HEK293 (cell line): ENCODE measurements at regions not wholly inside any gene's neighbourhood (a gene's known extent, or its start where the extent isn't known, plus 50 kb on each side); places are given as distances from the start of the nearest gene placed in this dataset.

Experiments
- CTCF ChIA-PET: fragments of 350-600 bp; formaldehyde crosslinking; extraction: SDS; loops from one replicate; lab custom pipeline; 2021; ENCODE audit warnings: antibody characterized with exemption; lab: Yijun Ruan, JAX
- POLR2A ChIA-PET: fragments of 300-600 bp; formaldehyde crosslinking; extraction: SDS; loops from one replicate; lab custom pipeline; 2020; ENCODE audit warnings: antibody characterized with exemption, inconsistent platforms; lab: Yijun Ruan, JAX
- H3K27ac ChIP-seq: fragments of 200-500 bp; sonication (Bioruptor generic); 2 replicates; pipeline ENCODE4 v1.5.1; 2014; ENCODE audit warnings: low read depth, low read length, control low read depth, inconsistent platforms; ENCODE audit errors: extremely low read depth
- H3K36me3 ChIP-seq, 2 experiments: fragments of 200-500 bp in 1 of 2; sonication (Bioruptor generic) in 1 of 2; 1 replicate in 1 of 2; 2 replicates in 1 of 2; pipeline ENCODE4 v1.5.1; 2014 to 2017; ENCODE audit warnings: inconsistent platforms in 2 of 2, low read length in 2 of 2; ENCODE audit not compliant: control insufficient read depth in 2 of 2, insufficient read depth in 1 of 2
- H3K4me1 ChIP-seq: fragments of 200-500 bp; sonication (Bioruptor generic); 2 replicates; pipeline ENCODE4 v1.5.1; 2014; ENCODE audit warnings: mild to moderate bottlenecking, low read length, inconsistent platforms; ENCODE audit not compliant: control insufficient read depth, insufficient read depth
- H3K4me3 ChIP-seq: 2 replicates; pipeline ENCODE4 v1.5.1; 2011; ENCODE audit warnings: low read depth, mild to moderate bottlenecking, control low read depth, low read length, moderate library complexity
- H3K9me3 ChIP-seq: fragments of 200-500 bp; sonication (Bioruptor generic); 2 replicates; pipeline ENCODE4 v1.5.1; 2014; ENCODE audit warnings: low read depth, low read length, inconsistent platforms; ENCODE audit not compliant: control insufficient read depth, insufficient read depth
- CTCF ChIP-seq: fragments of 450-650 bp; formaldehyde crosslinking; IDR thresholded peaks from 2 replicates; pipeline ENCODE4 v1.5.1; 2016; ENCODE audit warnings: missing biosample characterization, missing genetic modification characterization
- MZF1 ChIP-seq: fragments of 450-650 bp; formaldehyde crosslinking; IDR thresholded peaks from 2 replicates; pipeline ENCODE4 v1.5.1; 2017; ENCODE audit warnings: missing biosample characterization, missing genetic modification characterization, borderline replicate concordance
- OVOL3 ChIP-seq: fragments of 450-650 bp; formaldehyde crosslinking; IDR thresholded peaks from 2 replicates; pipeline ENCODE4 v1.5.1; 2016; ENCODE audit warnings: missing biosample characterization, missing genetic modification characterization
- SCRT2 ChIP-seq: fragments of 450-650 bp; formaldehyde crosslinking; IDR thresholded peaks from 2 replicates; pipeline ENCODE4 v1.5.1; 2016; ENCODE audit warnings: missing biosample characterization, missing genetic modification characterization
- ZFHX2 ChIP-seq: fragments of 450-650 bp; formaldehyde crosslinking; conservative IDR thresholded peaks from 2 replicates; pipeline ENCODE4 v1.5.1; 2016; ENCODE audit warnings: missing biosample characterization, missing genetic modification characterization
- ZIC2 ChIP-seq: fragments of 450-650 bp; formaldehyde crosslinking; IDR thresholded peaks from 2 replicates; pipeline ENCODE4 v1.5.1; 2016; ENCODE audit warnings: missing biosample characterization, missing genetic modification characterization
- ZNF157 ChIP-seq: fragments of 450-650 bp; formaldehyde crosslinking; IDR thresholded peaks from 2 replicates; pipeline ENCODE4 v1.5.1; 2016; ENCODE audit warnings: missing biosample characterization, missing genetic modification characterization
- ZNF202 ChIP-seq: fragments of 450-650 bp; formaldehyde crosslinking; IDR thresholded peaks from 2 replicates; pipeline ENCODE4 v1.5.1; 2016; ENCODE audit warnings: missing biosample characterization, missing genetic modification characterization, borderline replicate concordance
- ZNF211 ChIP-seq: fragments of 450-650 bp; formaldehyde crosslinking; IDR thresholded peaks from 2 replicates; pipeline ENCODE4 v1.5.1; 2016; ENCODE audit warnings: low read depth, missing biosample characterization, missing genetic modification characterization
- ZNF214 ChIP-seq: fragments of 450-650 bp; formaldehyde crosslinking; IDR thresholded peaks from 2 replicates; pipeline ENCODE4 v1.5.1; 2017; ENCODE audit warnings: missing biosample characterization, mild to moderate bottlenecking, missing genetic modification characterization, borderline replicate concordance
- ZNF23 ChIP-seq: fragments of 450-650 bp; formaldehyde crosslinking; IDR thresholded peaks from 2 replicates; pipeline ENCODE4 v1.5.1; 2016; ENCODE audit warnings: missing biosample characterization, missing genetic modification characterization, borderline replicate concordance
- ZNF24 ChIP-seq: fragments of 450-650 bp; formaldehyde crosslinking; IDR thresholded peaks from 2 replicates; pipeline ENCODE4 v1.5.1; 2016; ENCODE audit warnings: missing biosample characterization, missing genetic modification characterization
- ZNF366 ChIP-seq: fragments of 450-650 bp; formaldehyde crosslinking; conservative IDR thresholded peaks from 2 replicates; pipeline ENCODE4 v1.5.1; 2016; ENCODE audit warnings: missing biosample characterization, missing genetic modification characterization
- ZNF404 ChIP-seq: fragments of 450-650 bp; formaldehyde crosslinking; IDR thresholded peaks from 2 replicates; pipeline ENCODE4 v1.5.1; 2017; ENCODE audit warnings: missing biosample characterization, missing genetic modification characterization
- ZNF777 ChIP-seq: fragments of 450-650 bp; formaldehyde crosslinking; IDR thresholded peaks from 2 replicates; pipeline ENCODE4 v1.5.1; 2017; ENCODE audit warnings: missing biosample characterization, missing genetic modification characterization, borderline replicate concordance
- TF ChIP-seq, protein P1 (sequence below): fragments of 450-650 bp; formaldehyde crosslinking; IDR thresholded peaks from 2 replicates; pipeline ENCODE4 v1.5.1; 2016; ENCODE audit warnings: missing biosample characterization, missing genetic modification characterization
- TF ChIP-seq, protein P2 (sequence below): fragments of 450-650 bp; formaldehyde crosslinking; conservative IDR thresholded peaks from 2 replicates; pipeline ENCODE4 v1.5.1; 2016; ENCODE audit warnings: low read depth, missing biosample characterization, missing genetic modification characterization
- TF ChIP-seq, protein P3 (sequence below): fragments of 450-650 bp; formaldehyde crosslinking; IDR thresholded peaks from 2 replicates; pipeline ENCODE4 v1.5.1; 2016; ENCODE audit warnings: missing biosample characterization, missing genetic modification characterization
- TF ChIP-seq, protein P4 (sequence below): fragments of 450-650 bp; formaldehyde crosslinking; optimal IDR thresholded peaks from 2 replicates; pipeline ENCODE3; 2016; ENCODE audit warnings: missing biosample characterization, mild to moderate bottlenecking, missing genetic modification characterization

- TF ChIP-seq, protein P1, sequence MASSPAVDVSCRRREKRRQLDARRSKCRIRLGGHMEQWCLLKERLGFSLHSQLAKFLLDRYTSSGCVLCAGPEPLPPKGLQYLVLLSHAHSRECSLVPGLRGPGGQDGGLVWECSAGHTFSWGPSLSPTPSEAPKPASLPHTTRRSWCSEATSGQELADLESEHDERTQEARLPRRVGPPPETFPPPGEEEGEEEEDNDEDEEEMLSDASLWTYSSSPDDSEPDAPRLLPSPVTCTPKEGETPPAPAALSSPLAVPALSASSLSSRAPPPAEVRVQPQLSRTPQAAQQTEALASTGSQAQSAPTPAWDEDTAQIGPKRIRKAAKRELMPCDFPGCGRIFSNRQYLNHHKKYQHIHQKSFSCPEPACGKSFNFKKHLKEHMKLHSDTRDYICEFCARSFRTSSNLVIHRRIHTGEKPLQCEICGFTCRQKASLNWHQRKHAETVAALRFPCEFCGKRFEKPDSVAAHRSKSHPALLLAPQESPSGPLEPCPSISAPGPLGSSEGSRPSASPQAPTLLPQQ (tag by site-specific recombination), result no peak
These were observed 113.1 kb upstream of the TMCC3 start (continued) for GRCh38 chr12:94763462-94763861.

GRCh38 chr12:94762943-94763342 lies 112.6 kb upstream of the TMCC3 start:
- POLR2A ChIA-PET, result no interaction called here
- TF ChIP-seq ZFHX2 (tag by site-specific recombination), result peak; percentile 60
- TF ChIP-seq, protein P2, sequence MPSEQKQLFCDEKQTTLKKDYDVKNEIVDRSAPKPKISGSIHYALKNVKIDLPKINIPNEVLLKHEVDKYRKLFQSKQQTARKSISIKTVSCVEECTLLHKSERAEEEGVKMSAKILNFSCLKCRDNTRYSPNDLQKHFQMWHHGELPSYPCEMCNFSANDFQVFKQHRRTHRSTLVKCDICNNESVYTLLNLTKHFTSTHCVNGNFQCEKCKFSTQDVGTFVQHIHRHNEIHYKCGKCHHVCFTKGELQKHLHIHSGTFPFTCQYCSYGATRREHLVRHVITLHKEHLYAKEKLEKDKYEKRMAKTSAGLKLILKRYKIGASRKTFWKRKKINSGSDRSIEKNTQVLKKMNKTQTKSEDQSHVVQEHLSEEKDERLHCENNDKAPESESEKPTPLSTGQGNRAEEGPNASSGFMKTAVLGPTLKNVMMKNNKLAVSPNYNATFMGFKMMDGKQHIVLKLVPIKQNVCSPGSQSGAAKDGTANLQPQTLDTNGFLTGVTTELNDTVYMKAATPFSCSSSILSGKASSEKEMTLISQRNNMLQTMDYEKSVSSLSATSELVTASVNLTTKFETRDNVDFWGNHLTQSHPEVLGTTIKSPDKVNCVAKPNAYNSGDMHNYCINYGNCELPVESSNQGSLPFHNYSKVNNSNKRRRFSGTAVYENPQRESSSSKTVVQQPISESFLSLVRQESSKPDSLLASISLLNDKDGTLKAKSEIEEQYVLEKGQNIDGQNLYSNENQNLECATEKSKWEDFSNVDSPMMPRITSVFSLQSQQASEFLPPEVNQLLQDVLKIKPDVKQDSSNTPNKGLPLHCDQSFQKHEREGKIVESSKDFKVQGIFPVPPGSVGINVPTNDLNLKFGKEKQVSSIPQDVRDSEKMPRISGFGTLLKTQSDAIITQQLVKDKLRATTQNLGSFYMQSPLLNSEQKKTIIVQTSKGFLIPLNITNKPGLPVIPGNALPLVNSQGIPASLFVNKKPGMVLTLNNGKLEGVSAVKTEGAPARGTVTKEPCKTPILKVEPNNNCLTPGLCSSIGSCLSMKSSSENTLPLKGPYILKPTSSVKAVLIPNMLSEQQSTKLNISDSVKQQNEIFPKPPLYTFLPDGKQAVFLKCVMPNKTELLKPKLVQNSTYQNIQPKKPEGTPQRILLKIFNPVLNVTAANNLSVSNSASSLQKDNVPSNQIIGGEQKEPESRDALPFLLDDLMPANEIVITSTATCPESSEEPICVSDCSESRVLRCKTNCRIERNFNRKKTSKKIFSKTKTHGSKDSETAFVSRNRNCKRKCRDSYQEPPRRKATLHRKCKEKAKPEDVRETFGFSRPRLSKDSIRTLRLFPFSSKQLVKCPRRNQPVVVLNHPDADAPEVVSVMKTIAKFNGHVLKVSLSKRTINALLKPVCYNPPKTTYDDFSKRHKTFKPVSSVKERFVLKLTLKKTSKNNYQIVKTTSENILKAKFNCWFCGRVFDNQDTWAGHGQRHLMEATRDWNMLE (tag by site-specific recombination), result no peak
- 0 out of 2 replicates have a peak, but pooled peaks have one; percentile 27 for TF ChIP-seq ZIC2 (tag by site-specific recombination)
- TF ChIP-seq, all 188 proteins: peak for 2
- H3K27ac ChIP-seq, result no peak overlapping the region
- H3K4me3 ChIP-seq, result no peak overlapping the region
- H3K4me1 ChIP-seq, result no peaks in the 10 kb centered on the region
- CTCF ChIA-PET, result interaction anchor here (0.6 to 2.4 kb wide), 11 partner anchors 8 to 218 kb away, joined by 3 to 11 read pairs (median 3); no protein-coding TSS in a partner anchor
- no peaks in the 10 kb centered on the region for H3K36me3 ChIP-seq
- H3K9me3 ChIP-seq, result no peaks in the 10 kb centered on the region

DNA sequence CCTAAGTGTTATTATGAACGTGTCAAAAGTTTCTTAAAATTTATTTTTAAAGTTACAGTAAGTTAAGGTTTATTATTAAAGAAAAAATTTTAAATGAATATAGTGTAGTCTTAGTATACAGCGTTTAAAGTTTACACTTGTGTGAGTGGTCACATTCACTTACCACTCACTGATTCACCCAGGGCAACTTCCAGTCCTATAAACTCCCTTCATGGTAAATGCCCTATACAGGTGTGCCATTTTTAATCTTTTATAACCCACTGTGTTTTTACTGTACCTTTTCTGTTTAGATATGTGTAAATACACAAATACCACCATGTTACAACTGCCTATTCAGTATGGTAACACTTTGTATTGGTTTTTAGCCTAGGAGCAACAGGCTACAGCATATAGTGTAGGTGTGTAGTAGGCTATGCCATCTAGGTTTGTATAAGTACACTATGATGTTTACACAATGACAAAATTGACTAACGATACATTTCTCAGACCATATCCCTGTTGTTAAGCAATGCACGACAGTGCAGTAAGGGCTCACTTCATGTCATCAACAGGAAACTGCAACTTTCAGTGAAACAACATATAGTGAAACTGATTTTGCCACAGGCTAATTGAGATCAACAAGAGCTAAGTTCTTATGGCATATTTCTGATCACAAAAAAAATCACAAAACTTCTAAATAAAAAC lies 112.0 kb upstream of the TMCC3 start:
- no peak overlapping the region for H3K27ac ChIP-seq
- CTCF ChIA-PET, result interaction anchor here (0.6 to 2.4 kb wide), 9 partner anchors 8 to 628 kb away, joined by 3 to 11 read pairs (median 3); no protein-coding TSS in a partner anchor
- POLR2A ChIA-PET, result no interaction called here

GRCh38 chr12:94761559-94761958 lies 111.2 kb upstream of the TMCC3 start:
- no peaks in the 10 kb centered on the region for H3K9me3 ChIP-seq
- H3K36me3 ChIP-seq, result no peaks in the 10 kb centered on the region
- no peaks in the 10 kb centered on the region for H3K4me1 ChIP-seq
- CTCF ChIA-PET, result interaction anchor here (0.7 to 2.4 kb wide), 4 partner anchors 48 to 627 kb away, joined by 3 to 11 read pairs (median 6); no protein-coding TSS in a partner anchor
- POLR2A ChIA-PET, result no interaction called here
- H3K4me3 ChIP-seq, result no peak overlapping the region
- H3K27ac ChIP-seq, result no peak overlapping the region
- no peak for TF ChIP-seq ZNF404 (tag by site-specific recombination)
- TF ChIP-seq ZNF23 (tag by site-specific recombination), result no peak
- no peak for TF ChIP-seq CTCF
- no peak for TF ChIP-seq ZNF214 (tag by site-specific recombination)
- TF ChIP-seq ZNF24 (tag by site-specific recombination), result no peak
- TF ChIP-seq, protein P3, sequence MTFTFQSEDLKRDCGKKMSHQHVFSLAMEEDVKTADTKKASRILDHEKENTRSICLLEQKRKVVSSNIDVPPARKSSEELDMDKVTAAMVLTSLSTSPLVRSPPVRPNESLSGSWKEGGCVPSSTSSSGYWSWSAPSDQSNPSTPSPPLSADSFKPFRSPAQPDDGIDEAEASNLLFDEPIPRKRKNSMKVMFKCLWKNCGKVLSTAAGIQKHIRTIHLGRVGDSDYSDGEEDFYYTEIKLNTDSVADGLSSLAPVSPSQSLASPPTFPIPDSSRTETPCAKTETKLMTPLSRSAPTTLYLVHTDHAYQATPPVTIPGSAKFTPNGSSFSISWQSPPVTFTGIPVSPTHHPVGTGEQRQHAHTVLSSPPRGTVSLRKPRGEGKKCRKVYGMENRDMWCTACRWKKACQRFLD, result no peak
- no peak for TF ChIP-seq OVOL3 (tag by site-specific recombination)
- TF ChIP-seq, protein P4, sequence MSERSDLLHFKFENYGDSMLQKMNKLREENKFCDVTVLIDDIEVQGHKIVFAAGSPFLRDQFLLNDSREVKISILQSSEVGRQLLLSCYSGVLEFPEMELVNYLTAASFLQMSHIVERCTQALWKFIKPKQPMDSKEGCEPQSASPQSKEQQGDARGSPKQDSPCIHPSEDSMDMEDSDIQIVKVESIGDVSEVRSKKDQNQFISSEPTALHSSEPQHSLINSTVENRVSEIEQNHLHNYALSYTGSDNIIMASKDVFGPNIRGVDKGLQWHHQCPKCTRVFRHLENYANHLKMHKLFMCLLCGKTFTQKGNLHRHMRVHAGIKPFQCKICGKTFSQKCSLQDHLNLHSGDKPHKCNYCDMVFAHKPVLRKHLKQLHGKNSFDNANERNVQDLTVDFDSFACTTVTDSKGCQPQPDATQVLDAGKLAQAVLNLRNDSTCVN (tag by site-specific recombination), result no peak
- TF ChIP-seq ZNF202 (tag by site-specific recombination), result no peak
- no peak for TF ChIP-seq ZNF366 (tag by site-specific recombination)
- TF ChIP-seq MZF1 (tag by site-specific recombination), result no peak
- no peak for TF ChIP-seq ZNF777 (tag by site-specific recombination)

More for the DNA sequence above, 112.0 kb upstream of the TMCC3 start:
- Histone ChIP-seq H3K36me3 (no peaks in the 10 kb centered on the region), H3K4me3 (no peak overlapping the region), H3K9me3 (no peaks in the 10 kb centered on the region), H3K4me1 (no peaks in the 10 kb centered on the region)
- no peak for TF ChIP-seq ZNF211 (tag by site-specific recombination)
- no peak for TF ChIP-seq ZNF157 (tag by site-specific recombination)
- peak; percentile 71 for TF ChIP-seq SCRT2
